ENCODE measurements at regions not wholly inside any gene's neighbourhood (a gene's known extent, or its start where the extent isn't known, plus 50 kb on each side); places are given as distances from the start of the nearest gene placed in this dataset.

GRCh38 chr15:31842532-31843195 lies 187.7 kb upstream of the CHRNA7 start:
- DNase-seq (ENCODE audit: low read depth, low spot score) = no peak
- POLR2A ChIA-PET = no interaction called here
- Histone ChIP-seq H3K9me3 (ENCODE audit: control insufficient read depth, insufficient read depth, low read length) (peaks cover 4% of the 10 kb centered on the region; the same call in 1 of the 2 replicates), H3K27me3 (ENCODE audit: control insufficient read depth, insufficient read depth, low read length) (no peaks in the 10 kb centered on the region), H3K27ac (ENCODE audit: low read depth, low read length) (no peak overlapping the region), H3K4me3 (ENCODE audit: low read depth, low read length) (no peak overlapping the region)
- CTCF ChIA-PET = no interaction called here
- TF ChIP-seq CTCF (IDR thresholded peaks at IDR 0.05; ENCODE audit: low read depth, low read length) = no peak

GRCh38 chr15:31843426-31844055 lies 186.8 kb upstream of the CHRNA7 start:
- ChIA-PET POLR2A (no interaction called here), CTCF (no interaction called here)
- H3K27me3 ChIP-seq (ENCODE audit: control insufficient read depth, insufficient read depth, low read length) = no peaks in the 10 kb centered on the region
- H3K27ac ChIP-seq (ENCODE audit: low read depth, low read length) = no peak overlapping the region
- peaks cover 4% of the 10 kb centered on the region; the same call in 1 of the 2 replicates for H3K9me3 ChIP-seq (ENCODE audit: control insufficient read depth, insufficient read depth, low read length)
- no peak overlapping the region for H3K4me3 ChIP-seq (ENCODE audit: low read depth, low read length)
- TF ChIP-seq CTCF (IDR thresholded peaks at IDR 0.05; ENCODE audit: low read depth, low read length) = no peak
- DNase-seq (ENCODE audit: low read depth, low spot score) = no peak

- POLR2A ChIA-PET = no interaction called here
- TF ChIP-seq CTCF (IDR thresholded peaks at IDR 0.05; ENCODE audit: low read depth, low read length) = no peak
These were observed 184.5 kb upstream of the CHRNA7 start for GRCh38 chr15:31845791-31846190.

GRCh38 chr15:31847961-31848360 lies 182.4 kb upstream of the CHRNA7 start:
- no peaks in the 10 kb centered on the region for H3K27me3 ChIP-seq (ENCODE audit: control insufficient read depth, insufficient read depth, low read length)
- POLR2A ChIA-PET = no interaction called here
- CTCF ChIA-PET = no interaction called here
- H3K4me3 ChIP-seq (ENCODE audit: low read depth, low read length) = no peak overlapping the region
- no peaks in the 10 kb centered on the region; the same call in 1 of the 2 replicates for H3K9me3 ChIP-seq (ENCODE audit: control insufficient read depth, insufficient read depth, low read length)
- no peak for DNase-seq (ENCODE audit: low read depth, low spot score)
- H3K27ac ChIP-seq (ENCODE audit: low read depth, low read length) = no peak overlapping the region
- TF ChIP-seq CTCF (IDR thresholded peaks at IDR 0.05; ENCODE audit: low read depth, low read length) = no peak

More at GRCh38 chr15:31845791-31846190, 184.5 kb upstream of the CHRNA7 start:
- no peaks in the 10 kb centered on the region; the same call in 1 of the 2 replicates for H3K9me3 ChIP-seq (ENCODE audit: control insufficient read depth, insufficient read depth, low read length)
- no peaks in the 10 kb centered on the region for H3K27me3 ChIP-seq (ENCODE audit: control insufficient read depth, insufficient read depth, low read length)
- CTCF ChIA-PET = no interaction called here
- H3K4me3 ChIP-seq (ENCODE audit: low read depth, low read length) = no peak overlapping the region
- H3K27ac ChIP-seq (ENCODE audit: low read depth, low read length) = no peak overlapping the region
- DNase-seq (ENCODE audit: low read depth, low spot score) = no peak

- CTCF ChIA-PET = interaction anchor here (0.6 kb wide), 1 partner anchor 129 kb away, joined by 3 read pairs; no protein-coding TSS in a partner anchor
- H3K27ac ChIP-seq (ENCODE audit: low read depth, low read length) = no peak overlapping the region
- H3K27me3 ChIP-seq (ENCODE audit: control insufficient read depth, insufficient read depth, low read length) = no peaks in the 10 kb centered on the region
- H3K9me3 ChIP-seq (ENCODE audit: control insufficient read depth, insufficient read depth, low read length) = no peaks in the 10 kb centered on the region; the same call in 1 of the 2 replicates
- no peak for DNase-seq (ENCODE audit: low read depth, low spot score)
- TF ChIP-seq CTCF (IDR thresholded peaks at IDR 0.05; ENCODE audit: low read depth, low read length) = no peak
- H3K4me3 ChIP-seq (ENCODE audit: low read depth, low read length) = no peak overlapping the region
- POLR2A ChIA-PET = no interaction called here
These were observed 181.7 kb upstream of the CHRNA7 start for GRCh38 chr15:31848621-31849020.
